Ishikawa (cell line): ENCODE measurements at regions not wholly inside any gene's neighbourhood (a gene's known extent, or its start where the extent isn't known, plus 50 kb on each side); places are given as distances from the start of the nearest gene placed in this dataset.

Experiments used
- CEBPB ChIP-seq: IDR thresholded peaks from 2 replicates; pipeline ENCODE4 v1.6.1; 2012
- EGR1 ChIP-seq: IDR thresholded peaks from 2 replicates; pipeline ENCODE4 v1.6.1; 2012
- EP300 ChIP-seq: IDR thresholded peaks from 2 replicates; pipeline ENCODE4 v1.6.1; 2012; ENCODE audit warnings: borderline replicate concordance
- FOXM1 ChIP-seq: IDR thresholded peaks from 2 replicates; pipeline ENCODE4 v1.6.1; 2012; ENCODE audit warnings: low read depth, borderline replicate concordance
- NFIC ChIP-seq: IDR thresholded peaks from 2 replicates; pipeline ENCODE4 v1.6.1; 2012
- RAD21 ChIP-seq: IDR thresholded peaks from 2 replicates; pipeline ENCODE4 v1.6.1; 2012; ENCODE audit warnings: low read depth
- TAF1 ChIP-seq: IDR thresholded peaks from 2 replicates; pipeline ENCODE4 v1.6.1; 2012; ENCODE audit warnings: low read depth, mild to moderate bottlenecking
- TCF12 ChIP-seq: IDR thresholded peaks from 2 replicates; pipeline ENCODE4 v1.6.1; 2012; ENCODE audit warnings: low read depth
- TEAD4 ChIP-seq: IDR thresholded peaks from 2 replicates; pipeline ENCODE4 v1.6.1; 2012
- YY1 ChIP-seq: IDR thresholded peaks from 2 replicates; pipeline ENCODE4 v1.6.1; 2012; ENCODE audit warnings: low read depth
- ZBTB7A ChIP-seq: IDR thresholded peaks from 2 replicates; pipeline ENCODE4 v1.6.1; 2012; ENCODE audit warnings: low read depth
- TF ChIP-seq, protein P1 (sequence below): IDR thresholded peaks from 2 replicates; pipeline ENCODE4 v1.6.1; 2012; ENCODE audit warnings: low read depth, mild to moderate bottlenecking
- TF ChIP-seq, protein P2 (sequence below): IDR thresholded peaks from 2 replicates; pipeline ENCODE4 v1.6.1; 2012
- TF ChIP-seq, protein P3 (sequence below): IDR thresholded peaks from 2 replicates; pipeline ENCODE4 v1.6.1; 2012

DNA sequence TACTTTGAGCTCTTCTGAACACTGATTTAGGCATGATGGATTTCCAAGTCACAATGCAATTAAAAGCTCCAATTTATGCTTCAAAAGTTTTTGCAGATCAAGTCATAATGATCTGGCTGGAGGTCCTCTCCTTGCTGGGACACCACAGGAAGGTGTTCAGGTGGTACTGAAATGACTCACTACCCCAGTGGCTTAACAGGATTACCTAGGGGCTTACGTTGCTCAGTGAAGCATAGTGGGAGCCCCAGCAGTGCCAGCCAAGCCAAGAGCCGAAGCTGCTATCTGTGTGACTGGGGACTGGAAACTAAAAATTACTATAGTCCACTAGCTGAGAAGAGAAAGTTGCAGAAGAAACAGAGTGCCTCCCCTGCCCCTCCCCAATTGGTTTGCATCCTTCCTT, 110.1 kb upstream of the LPP start:
- TF ChIP-seq ZBTB7A: peak; percentile 43; the same call in 1 of the 2 replicates
- peak; percentile 1; the same call in 1 of the 2 replicates for TF ChIP-seq RAD21
- no peak for TF ChIP-seq TEAD4
- TF ChIP-seq TCF12: peak; percentile 51; the same call in 1 of the 2 replicates
- TF ChIP-seq YY1: no peak
- TF ChIP-seq EP300: peak; percentile 58; the same call in 1 of the 2 replicates
- TF ChIP-seq, protein P1, sequence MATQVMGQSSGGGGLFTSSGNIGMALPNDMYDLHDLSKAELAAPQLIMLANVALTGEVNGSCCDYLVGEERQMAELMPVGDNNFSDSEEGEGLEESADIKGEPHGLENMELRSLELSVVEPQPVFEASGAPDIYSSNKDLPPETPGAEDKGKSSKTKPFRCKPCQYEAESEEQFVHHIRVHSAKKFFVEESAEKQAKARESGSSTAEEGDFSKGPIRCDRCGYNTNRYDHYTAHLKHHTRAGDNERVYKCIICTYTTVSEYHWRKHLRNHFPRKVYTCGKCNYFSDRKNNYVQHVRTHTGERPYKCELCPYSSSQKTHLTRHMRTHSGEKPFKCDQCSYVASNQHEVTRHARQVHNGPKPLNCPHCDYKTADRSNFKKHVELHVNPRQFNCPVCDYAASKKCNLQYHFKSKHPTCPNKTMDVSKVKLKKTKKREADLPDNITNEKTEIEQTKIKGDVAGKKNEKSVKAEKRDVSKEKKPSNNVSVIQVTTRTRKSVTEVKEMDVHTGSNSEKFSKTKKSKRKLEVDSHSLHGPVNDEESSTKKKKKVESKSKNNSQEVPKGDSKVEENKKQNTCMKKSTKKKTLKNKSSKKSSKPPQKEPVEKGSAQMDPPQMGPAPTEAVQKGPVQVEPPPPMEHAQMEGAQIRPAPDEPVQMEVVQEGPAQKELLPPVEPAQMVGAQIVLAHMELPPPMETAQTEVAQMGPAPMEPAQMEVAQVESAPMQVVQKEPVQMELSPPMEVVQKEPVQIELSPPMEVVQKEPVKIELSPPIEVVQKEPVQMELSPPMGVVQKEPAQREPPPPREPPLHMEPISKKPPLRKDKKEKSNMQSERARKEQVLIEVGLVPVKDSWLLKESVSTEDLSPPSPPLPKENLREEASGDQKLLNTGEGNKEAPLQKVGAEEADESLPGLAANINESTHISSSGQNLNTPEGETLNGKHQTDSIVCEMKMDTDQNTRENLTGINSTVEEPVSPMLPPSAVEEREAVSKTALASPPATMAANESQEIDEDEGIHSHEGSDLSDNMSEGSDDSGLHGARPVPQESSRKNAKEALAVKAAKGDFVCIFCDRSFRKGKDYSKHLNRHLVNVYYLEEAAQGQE: no peak
- no peak for TF ChIP-seq CEBPB
- peak; percentile 70 for TF ChIP-seq NFIC
- TF ChIP-seq, protein P2, sequence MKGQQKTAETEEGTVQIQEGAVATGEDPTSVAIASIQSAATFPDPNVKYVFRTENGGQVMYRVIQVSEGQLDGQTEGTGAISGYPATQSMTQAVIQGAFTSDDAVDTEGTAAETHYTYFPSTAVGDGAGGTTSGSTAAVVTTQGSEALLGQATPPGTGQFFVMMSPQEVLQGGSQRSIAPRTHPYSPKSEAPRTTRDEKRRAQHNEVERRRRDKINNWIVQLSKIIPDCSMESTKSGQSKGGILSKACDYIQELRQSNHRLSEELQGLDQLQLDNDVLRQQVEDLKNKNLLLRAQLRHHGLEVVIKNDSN: no peak

DNA sequence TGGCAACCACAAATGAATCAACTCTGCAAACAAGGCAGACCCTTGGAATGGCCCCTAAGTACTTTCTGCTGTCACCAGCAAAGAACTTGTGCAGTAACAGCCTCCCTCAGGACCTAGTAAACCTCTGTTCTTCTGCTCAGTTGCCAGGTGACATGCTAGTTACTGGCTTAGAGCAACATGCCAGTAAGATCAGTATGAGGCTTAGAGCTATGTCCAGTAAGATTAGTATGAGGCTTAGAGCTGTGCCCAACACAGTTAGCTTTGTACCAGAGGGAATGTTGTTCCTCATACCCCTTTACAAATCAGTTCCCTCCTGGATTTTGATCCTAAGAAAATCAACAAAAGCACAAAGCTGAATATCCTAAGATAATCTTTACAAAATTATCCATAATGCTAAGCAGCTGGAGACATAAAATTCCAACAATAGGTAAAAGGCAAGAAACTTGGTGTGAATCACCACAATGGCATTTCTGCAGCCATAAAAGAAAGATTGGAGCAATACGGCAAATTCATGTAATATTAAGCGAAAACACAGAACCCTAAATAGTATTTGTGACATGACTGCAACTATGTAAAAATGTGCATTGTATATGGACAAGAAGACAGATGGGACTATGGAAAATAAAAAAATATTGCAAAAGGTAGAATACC, 107.3 kb upstream of the LPP start:
- TF ChIP-seq, protein P1: no peak
- TF ChIP-seq FOXM1: no peak
- no peak for TF ChIP-seq RAD21
- TF ChIP-seq NFIC: no peak
- peak; percentile 51; the same call in 1 of the 2 replicates for TF ChIP-seq TEAD4
- TF ChIP-seq TAF1: no peak
- TF ChIP-seq, protein P3, sequence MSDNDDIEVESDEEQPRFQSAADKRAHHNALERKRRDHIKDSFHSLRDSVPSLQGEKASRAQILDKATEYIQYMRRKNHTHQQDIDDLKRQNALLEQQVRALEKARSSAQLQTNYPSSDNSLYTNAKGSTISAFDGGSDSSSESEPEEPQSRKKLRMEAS: no peak
- TF ChIP-seq EP300: no peak

DNA sequence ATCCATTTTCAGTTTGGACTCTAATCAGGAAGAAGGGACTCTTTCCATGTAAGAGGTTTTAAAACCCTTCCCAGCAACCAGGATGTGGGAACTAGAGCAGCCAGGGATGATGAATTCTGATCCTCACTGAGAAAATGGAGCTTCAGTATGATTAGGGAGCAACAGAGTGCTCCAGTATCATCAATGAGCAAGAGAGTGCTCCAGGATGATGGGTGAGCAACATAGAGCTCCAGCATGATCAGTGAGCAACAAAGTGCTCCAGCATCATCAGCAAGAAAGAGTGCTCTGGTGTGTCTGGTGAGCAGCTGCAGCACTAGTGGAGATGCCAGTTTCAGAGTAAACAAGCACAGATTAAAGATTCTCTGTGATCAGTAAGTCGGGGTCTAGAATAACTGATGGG, 106.4 kb upstream of the LPP start:
- TF ChIP-seq, protein P2: no peak
- TF ChIP-seq EGR1: no peak
- no peak for TF ChIP-seq TEAD4
- no peak for TF ChIP-seq RAD21
- TF ChIP-seq YY1: no peak
- no peak for TF ChIP-seq ZBTB7A
- no peak for TF ChIP-seq TAF1
- no peak for TF ChIP-seq CEBPB
- no peak for TF ChIP-seq TCF12

DNA sequence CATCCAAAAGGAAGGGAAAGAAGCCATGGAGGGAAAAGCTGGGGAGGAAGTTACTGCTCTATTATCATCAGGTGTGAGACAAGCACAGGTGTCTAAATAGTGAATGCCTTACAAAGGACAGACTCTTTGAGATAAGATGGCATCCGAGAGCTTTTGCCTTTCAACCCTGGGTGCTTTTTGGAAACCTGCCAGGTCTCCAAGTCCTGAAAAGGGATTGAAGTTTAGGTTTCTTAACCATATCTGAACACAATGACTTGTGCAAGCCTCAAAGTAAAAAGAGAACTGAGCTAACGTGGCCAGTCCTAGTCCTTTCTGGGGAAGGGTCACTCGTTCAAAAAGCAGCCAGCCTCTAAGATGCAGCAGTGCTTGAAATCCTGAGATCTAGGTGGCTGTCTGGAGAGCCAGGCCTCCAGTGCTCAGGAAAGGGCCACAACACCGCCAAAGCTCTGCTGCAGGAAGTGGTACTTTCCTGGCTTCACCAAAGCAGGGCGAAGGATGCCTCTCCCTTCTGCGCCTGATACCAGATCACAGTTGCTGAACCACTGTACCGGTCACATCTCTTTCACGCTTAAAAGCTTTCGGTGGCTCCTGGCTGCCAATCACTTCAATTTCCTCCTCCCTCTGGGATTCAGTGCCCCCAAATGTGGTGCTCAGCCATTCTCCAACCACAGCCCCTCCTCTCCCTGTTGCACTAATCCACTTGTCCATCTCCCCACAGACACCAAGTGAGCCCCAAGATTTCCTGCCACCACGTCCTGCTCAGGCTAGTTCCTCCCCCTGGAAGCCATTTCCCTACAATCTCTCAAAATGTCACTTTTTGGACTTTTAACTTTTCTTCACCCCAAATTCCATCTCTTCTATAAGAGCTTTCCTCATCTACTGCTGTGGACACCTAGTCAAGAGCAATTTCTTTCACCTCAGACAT, 104.1 kb upstream of the LPP start:
- TF ChIP-seq, protein P3: no peak
- TF ChIP-seq YY1: no peak

DNA sequence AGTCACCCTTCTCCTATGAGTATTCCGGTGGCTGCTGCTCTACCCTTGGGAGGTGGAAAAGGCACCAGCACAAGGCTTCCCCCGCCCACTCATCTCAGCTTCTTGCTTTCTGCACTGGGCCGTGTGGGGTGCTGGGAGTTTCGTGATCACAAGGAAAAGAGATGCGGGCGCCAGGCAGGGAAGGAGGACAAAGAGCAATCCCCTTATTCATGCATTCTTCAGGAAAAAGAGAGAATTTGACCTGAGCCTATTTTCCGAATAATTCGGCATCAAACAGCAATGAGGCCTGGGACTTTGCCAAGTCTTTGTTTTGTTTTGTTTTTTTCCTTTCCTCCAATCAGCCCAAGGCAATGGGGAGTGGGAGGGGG, 102.2 kb upstream of the LPP start:
- no peak for TF ChIP-seq TCF12
- no peak for TF ChIP-seq TAF1
- TF ChIP-seq, protein P2: no peak
- TF ChIP-seq CEBPB: no peak
- no peak for TF ChIP-seq EP300
- TF ChIP-seq ZBTB7A: no peak
- TF ChIP-seq, protein P1: no peak
- no peak for TF ChIP-seq RAD21
